A549 (cell line): ENCODE measurements at regions not wholly inside any gene's neighbourhood (a gene's known extent, or its start where the extent isn't known, plus 50 kb on each side); places are given as distances from the start of the nearest gene placed in this dataset.
A peak's percentile ranks its signal among the peaks of the same experiment; 100 is the strongest.

Source experiments
- ATAC-seq, 2 experiments: fragments of 200-7000 bp in 1 of 2; fragments of >200 bp in 1 of 2; cut with Nextera tagmentation in 1 of 2; cut with Tn5 transposase in 1 of 2; 3 replicates each; pipeline versions ENCODE4 v1.8.0 to v1.9.1; 2018 to 2020; ENCODE audit warnings: mild to moderate bottlenecking in 1 of 2, moderate library complexity in 1 of 2
- CTCF ChIA-PET: fragments of 300-600 bp; sonication (Branson Sonifier 250); formaldehyde crosslinking; extraction: SDS; loops from one replicate; lab custom pipeline; 2021; ENCODE audit warnings: antibody characterized with exemption, inconsistent platforms; lab: Yijun Ruan, JAX
- POLR2A ChIA-PET: fragments of 350-600 bp; formaldehyde crosslinking; extraction: SDS; loops from one replicate; lab custom pipeline; 2021; ENCODE audit warnings: antibody characterized with exemption, inconsistent platforms; lab: Yijun Ruan, JAX
- DNase-seq, 2 experiments: peaks; one replicate each; pipeline versions ENCODE4 v3.0.0 to v3.0.0-alpha.2; 2011 to 2016; ENCODE audit warnings: low read depth in 1 of 2, low spot score in 1 of 2
- FAIRE-seq: peaks from 2 replicates; lab custom pipeline; 2011; peaks lifted over from hg19 to GRCh38; lab: Jason Lieb, UNC
- H3K27ac ChIP-seq, 2 experiments: fragments of >200 bp; sonication (Bioruptor Twin); formaldehyde crosslinking; 3 replicates each; pipeline ENCODE4 v1.5.1; 2016 to 2017
- H3K4me1 ChIP-seq: fragments of >200 bp; sonication (Bioruptor Twin); formaldehyde crosslinking; 3 replicates; pipeline ENCODE4 v1.6.1; 2016
- H3K4me2 ChIP-seq: fragments of >200 bp; sonication (Bioruptor Twin); formaldehyde crosslinking; 3 replicates; pipeline ENCODE4 v1.6.1; 2016
- H3K4me3 ChIP-seq: fragments of >200 bp; sonication (Bioruptor Twin); formaldehyde crosslinking; 3 replicates; pipeline ENCODE4 v1.5.1; 2016
- H3K9me3 ChIP-seq: fragments of >200 bp; sonication (Bioruptor Twin); formaldehyde crosslinking; 3 replicates; pipeline ENCODE4 v1.6.1; 2016
- CBX8 ChIP-seq: fragments of 200-600 bp; sonication (generic); IDR thresholded peaks from 2 replicates; pipeline ENCODE4 v1.6.1; 2016
- CHD2 ChIP-seq: fragments of 150-350 bp; IDR thresholded peaks from 2 replicates; pipeline ENCODE4 v1.6.1; 2014; ENCODE audit warnings: low read length; ENCODE audit not compliant: partially characterized antibody
- CHD4 ChIP-seq: fragments of 200-600 bp; sonication (generic); IDR thresholded peaks from 2 replicates; pipeline ENCODE4 v1.6.1; 2016; ENCODE audit warnings: antibody characterized with exemption, mild to moderate bottlenecking, borderline replicate concordance
- EHMT2 ChIP-seq: fragments of 200-600 bp; sonication (generic); IDR thresholded peaks from 2 replicates; pipeline ENCODE4 v1.6.1; 2016; ENCODE audit warnings: antibody characterized with exemption, low read depth, mild to moderate bottlenecking, moderate library complexity
- EP300 ChIP-seq, 2 experiments: fragments of >200 bp; sonication (Bioruptor Twin); formaldehyde crosslinking; IDR thresholded peaks; 2 replicates in 1 of 2; 3 replicates in 1 of 2; pipeline ENCODE4 v1.6.1; 2016 to 2017
- ESRRA ChIP-seq: fragments of 150-350 bp; IDR thresholded peaks from 2 replicates; pipeline ENCODE4 v1.6.1; 2014; ENCODE audit warnings: mild to moderate bottlenecking, low read length, borderline replicate concordance
- FOSB ChIP-seq: fragments of 250-450 bp; sonication (Bioruptor Pico); IDR thresholded peaks from 2 replicates; pipeline ENCODE4 v1.5.0; 2020; ENCODE audit warnings: mild to moderate bottlenecking, moderate library complexity
- GATA3 ChIP-seq: IDR thresholded peaks from 2 replicates; pipeline ENCODE4 v1.6.1; 2012; ENCODE audit warnings: borderline replicate concordance
- JUN ChIP-seq, 2 experiments: fragments of >200 bp; sonication (Bioruptor Twin); formaldehyde crosslinking; IDR thresholded peaks; 2 replicates in 1 of 2; 3 replicates in 1 of 2; pipeline ENCODE4 v1.6.1; 2016 to 2017
- KDM1A ChIP-seq: fragments of 200-600 bp; sonication (generic); IDR thresholded peaks from 2 replicates; pipeline ENCODE4 v1.6.1; 2016; ENCODE audit warnings: low read depth, mild to moderate bottlenecking
- KDM5A ChIP-seq: fragments of 200-600 bp; sonication (generic); IDR thresholded peaks from 2 replicates; pipeline ENCODE4 v1.6.1; 2016; ENCODE audit warnings: antibody characterized with exemption, mild to moderate bottlenecking
- MYC ChIP-seq: IDR thresholded peaks from 2 replicates; pipeline ENCODE4 v1.6.1; 2012; ENCODE audit warnings: mild to moderate bottlenecking, inconsistent platforms, low read length, improper control_type of control experiment, borderline replicate concordance
- NPAS2 ChIP-seq: fragments of 250-450 bp; sonication (Bioruptor Pico); IDR thresholded peaks from 2 replicates; pipeline ENCODE4 v1.8.0; 2022; ENCODE audit warnings: mild to moderate bottlenecking, moderate library complexity, borderline replicate concordance
- RAD21 ChIP-seq, 2 experiments: fragments of >200 bp in 1 of 2; sonication (Bioruptor Twin) in 1 of 2; formaldehyde crosslinking in 1 of 2; IDR thresholded peaks in 1 of 2; conservative IDR thresholded peaks in 1 of 2; 2 replicates in 1 of 2; 3 replicates in 1 of 2; pipeline ENCODE4 v1.6.1; 2012 to 2018; ENCODE audit warnings: inconsistent platforms in 1 of 2
- RARB ChIP-seq: fragments of 250-450 bp; sonication (Bioruptor Pico); IDR thresholded peaks from 2 replicates; pipeline ENCODE4 v1.8.0; 2021; ENCODE audit warnings: mild to moderate bottlenecking, moderate library complexity
- RFX5 ChIP-seq: fragments of 450-650 bp; IDR thresholded peaks from 2 replicates; pipeline ENCODE4 v1.7.1; 2014; ENCODE audit warnings: antibody characterized with exemption, mild to moderate bottlenecking, moderate library complexity
- SREBF2 ChIP-seq: fragments of 450-650 bp; IDR thresholded peaks from 2 replicates; pipeline ENCODE4 v1.6.1; 2014; ENCODE audit warnings: mild to moderate bottlenecking, moderate library complexity
- TFCP2L1 ChIP-seq: fragments of 250-450 bp; sonication (Bioruptor Pico); IDR thresholded peaks from 2 replicates; pipeline ENCODE4 v1.5.0; 2021; ENCODE audit warnings: mild to moderate bottlenecking
- ZC3H11A ChIP-seq: fragments of 450-650 bp; IDR thresholded peaks from 2 replicates; pipeline ENCODE4 v1.6.1; 2014; ENCODE audit warnings: antibody characterized with exemption, mild to moderate bottlenecking
- WGBS: methylation state at CpG from one replicate; pipeline ENCODE4 v1.1.6; 2017; ENCODE audit errors: missing lambda C conversion rate; 5-methylcytosine and 5-hydroxymethylcytosine counted together
- TF ChIP-seq, protein P1 (sequence below): fragments of 250-450 bp; sonication (Bioruptor Pico); IDR thresholded peaks from 2 replicates; pipeline ENCODE4 v1.5.0; 2021; ENCODE audit warnings: mild to moderate bottlenecking, moderate library complexity, borderline replicate concordance
- TF ChIP-seq, protein P2 (sequence below): IDR thresholded peaks from 2 replicates; pipeline ENCODE4 v1.6.1; 2012
- TF ChIP-seq, protein P3 (sequence below): fragments of >200 bp; sonication (Bioruptor Twin); formaldehyde crosslinking; IDR thresholded peaks from 2 replicates; pipeline ENCODE4 v1.6.1; 2016

DNA sequence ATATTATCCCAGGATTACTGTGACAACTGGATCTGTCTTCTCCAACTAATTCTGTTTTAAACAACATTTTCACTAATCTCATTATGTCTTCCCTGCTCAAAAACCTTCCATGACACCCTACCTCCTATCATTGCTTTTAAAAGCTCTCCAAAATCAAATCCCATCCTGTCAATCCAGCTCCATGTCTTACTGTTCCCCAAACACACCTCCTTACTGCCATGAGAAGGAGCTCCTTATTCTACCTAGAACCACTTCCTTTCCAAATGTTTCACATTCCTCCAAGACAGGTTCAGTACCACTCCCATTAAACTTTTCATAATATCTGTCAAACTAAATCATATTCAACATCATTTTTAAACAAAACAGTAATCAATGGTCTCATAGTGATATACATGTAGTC, 66.9 kb upstream of the WDR17 start (continued):
- TF ChIP-seq, protein P1, sequence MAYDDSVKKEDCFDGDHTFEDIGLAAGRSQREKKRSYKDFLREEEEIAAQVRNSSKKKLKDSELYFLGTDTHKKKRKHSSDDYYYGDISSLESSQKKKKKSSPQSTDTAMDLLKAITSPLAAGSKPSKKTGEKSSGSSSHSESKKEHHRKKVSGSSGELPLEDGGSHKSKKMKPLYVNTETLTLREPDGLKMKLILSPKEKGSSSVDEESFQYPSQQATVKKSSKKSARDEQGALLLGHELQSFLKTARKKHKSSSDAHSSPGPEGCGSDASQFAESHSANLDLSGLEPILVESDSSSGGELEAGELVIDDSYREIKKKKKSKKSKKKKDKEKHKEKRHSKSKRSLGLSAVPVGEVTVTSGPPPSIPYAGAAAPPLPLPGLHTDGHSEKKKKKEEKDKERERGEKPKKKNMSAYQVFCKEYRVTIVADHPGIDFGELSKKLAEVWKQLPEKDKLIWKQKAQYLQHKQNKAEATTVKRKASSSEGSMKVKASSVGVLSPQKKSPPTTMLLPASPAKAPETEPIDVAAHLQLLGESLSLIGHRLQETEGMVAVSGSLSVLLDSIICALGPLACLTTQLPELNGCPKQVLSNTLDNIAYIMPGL (CRISPR knock-in tag): no peak
- TF ChIP-seq GATA3 (no peak), ZC3H11A (no peak), KDM5A (no peak), CBX8 (no peak), KDM1A (no peak), EP300 (IDR thresholded peaks at IDR 0.05) (no peak)
- TF ChIP-seq, protein P2, sequence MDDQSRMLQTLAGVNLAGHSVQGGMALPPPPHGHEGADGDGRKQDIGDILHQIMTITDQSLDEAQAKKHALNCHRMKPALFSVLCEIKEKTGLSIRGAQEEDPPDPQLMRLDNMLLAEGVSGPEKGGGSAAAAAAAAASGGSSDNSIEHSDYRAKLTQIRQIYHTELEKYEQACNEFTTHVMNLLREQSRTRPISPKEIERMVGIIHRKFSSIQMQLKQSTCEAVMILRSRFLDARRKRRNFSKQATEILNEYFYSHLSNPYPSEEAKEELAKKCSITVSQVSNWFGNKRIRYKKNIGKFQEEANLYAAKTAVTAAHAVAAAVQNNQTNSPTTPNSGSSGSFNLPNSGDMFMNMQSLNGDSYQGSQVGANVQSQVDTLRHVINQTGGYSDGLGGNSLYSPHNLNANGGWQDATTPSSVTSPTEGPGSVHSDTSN: no peak
- TF ChIP-seq, protein P3, sequence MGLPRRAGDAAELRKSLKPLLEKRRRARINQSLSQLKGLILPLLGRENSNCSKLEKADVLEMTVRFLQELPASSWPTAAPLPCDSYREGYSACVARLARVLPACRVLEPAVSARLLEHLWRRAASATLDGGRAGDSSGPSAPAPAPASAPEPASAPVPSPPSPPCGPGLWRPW: no peak
- TF ChIP-seq, all 56 proteins: peak for 0

DNA sequence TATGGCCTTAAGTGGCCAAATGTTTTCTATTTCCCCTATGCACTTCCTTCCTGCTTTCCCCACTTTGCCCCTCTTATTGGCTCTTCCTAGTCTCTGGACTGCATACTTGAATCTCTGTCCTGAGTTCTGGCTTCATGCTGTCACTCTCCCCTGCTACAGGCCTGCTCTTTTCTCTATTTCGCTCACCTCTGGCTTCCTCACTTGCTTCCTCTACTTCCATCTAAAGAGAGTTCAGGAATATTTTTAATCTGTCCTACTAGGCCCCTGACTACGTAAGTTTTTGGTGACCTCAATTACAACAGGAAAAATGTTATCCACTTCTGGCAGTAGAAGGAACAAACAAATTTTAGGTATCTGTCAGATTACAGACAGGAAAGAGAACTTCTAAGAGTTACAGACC, 65.7 kb upstream of the WDR17 start:
- POLR2A ChIA-PET: no interaction called here

DNA sequence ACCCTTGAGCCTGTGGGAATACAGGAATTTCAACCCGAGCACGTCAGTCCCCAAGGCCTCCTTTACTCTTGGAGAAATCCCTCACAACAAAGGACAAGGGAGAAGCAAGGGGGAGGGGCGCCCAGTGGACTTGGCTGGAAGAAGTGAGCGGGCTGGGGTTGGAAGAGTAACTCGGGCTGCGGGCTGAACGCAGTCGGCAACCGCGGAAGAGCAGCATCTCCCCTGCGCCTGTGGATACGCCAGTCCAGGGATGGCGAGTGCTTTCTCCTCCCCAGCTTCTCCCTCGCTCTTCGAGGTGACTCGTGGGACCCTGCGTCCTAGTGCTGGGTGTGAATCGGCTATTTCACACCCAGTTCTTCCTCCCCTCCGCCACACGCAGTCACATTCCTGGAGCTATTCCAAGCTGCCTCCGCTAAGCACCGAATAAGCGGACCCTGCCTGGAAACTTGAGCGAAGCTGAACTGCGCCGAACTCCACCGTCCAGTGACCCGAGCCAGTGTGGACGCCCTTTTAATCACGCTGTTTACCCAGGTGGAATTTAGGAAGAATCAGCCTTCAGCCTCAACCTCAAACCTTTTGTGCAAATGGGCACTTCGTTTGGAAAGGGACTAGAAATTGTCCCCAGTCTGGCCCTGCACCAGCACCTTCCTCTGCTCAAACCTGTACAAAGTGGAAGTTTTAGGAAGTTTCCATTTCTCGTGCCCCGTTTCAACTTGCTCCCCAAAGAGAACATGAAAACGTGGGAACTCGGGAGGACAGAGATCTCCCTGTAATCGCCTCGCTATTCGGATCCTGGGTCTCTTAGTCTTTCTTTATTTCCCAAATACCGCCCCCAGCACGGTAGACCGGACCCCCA, 64.3 kb upstream of the WDR17 start:
- peak; percentile 70 to 78 for ATAC-seq
- Histone ChIP-seq H3K4me1 (no peaks in the 10 kb centered on the region), H3K4me3 (peak overlapping the region; percentile 58), H3K27ac (peak overlapping the region in 1 of 2 experiments; percentile 42; a peak in 1 of 6 replicates), H3K4me2 (peak overlapping the region; percentile 96), H3K9me3 (no peaks in the 10 kb centered on the region)
- CTCF ChIA-PET: no interaction called here
- no peak for FAIRE-seq
- DNase-seq: peak; percentile 5 to 8
- POLR2A ChIA-PET: no interaction called here
- TF ChIP-seq SREBF2: no peak
- TF ChIP-seq CHD4: no peak
- TF ChIP-seq RFX5: no peak
- no peak for TF ChIP-seq ESRRA
- no peak for TF ChIP-seq JUN (IDR thresholded peaks at IDR 0.05)
- TF ChIP-seq, protein P2: no peak
- no peak for TF ChIP-seq MYC
- TF ChIP-seq FOSB (CRISPR knock-in tag): no peak
- TF ChIP-seq RARB (CRISPR knock-in tag): no peak
- 19% methylated on average over 36 of the region's 41 CpGs for WGBS

More for the DNA sequence above, 65.7 kb upstream of the WDR17 start:
- H3K4me3 ChIP-seq: no peak overlapping the region
- H3K9me3 ChIP-seq: no peaks in the 10 kb centered on the region
- FAIRE-seq: no peak
- ATAC-seq: no peak
- no peak for TF ChIP-seq RAD21 (conservative IDR thresholded peaks at IDR 0.05 in 1 of 2, IDR thresholded peaks at IDR 0.05 in 1 of 2)
- no peak for TF ChIP-seq TFCP2L1 (CRISPR knock-in tag)
- no peak for TF ChIP-seq FOSB (CRISPR knock-in tag)
- no peak for TF ChIP-seq EHMT2
- no peak for TF ChIP-seq NPAS2 (CRISPR knock-in tag)
- no peak for TF ChIP-seq EP300 (IDR thresholded peaks at IDR 0.05)
- TF ChIP-seq CHD2: no peak
- CTCF ChIA-PET: interaction anchor here (0.9 kb wide), 1 partner anchor 15 kb away, joined by 3 read pairs; no protein-coding TSS in a partner anchor
- 94% methylated on average over 2 of the region's 2 CpGs for WGBS
- no peak overlapping the region for H3K27ac ChIP-seq
- no peak for DNase-seq
- H3K4me1 ChIP-seq: no peaks in the 10 kb centered on the region
- H3K4me2 ChIP-seq: no peak overlapping the region
